ENCODE measurements at regions not wholly inside any gene's neighbourhood (a gene's known extent, or its start where the extent isn't known, plus 50 kb on each side); places are given as distances from the start of the nearest gene placed in this dataset.

GRCh38 chr10:21003240-21003822, 106.2 kb upstream of the NEBL start:
- Histone ChIP-seq H3K4me2 (ENCODE audit: insufficient read depth, low read length) (no peak overlapping the region), H3K27ac (ENCODE audit: low read length) (no peak overlapping the region), H3K36me3 (ENCODE audit: insufficient read depth, low read length) (no peaks in the 10 kb centered on the region), H3K9me3 (ENCODE audit: insufficient read depth, low read length, severe bottlenecking) (no peaks in the 10 kb centered on the region), H3K27me3 (ENCODE audit: insufficient read depth, low read length, poor library complexity) (no peaks in the 10 kb centered on the region), H4K20me1 (ENCODE audit: insufficient read depth, low read length) (no peaks in the 10 kb centered on the region), H3K4me1 (ENCODE audit: insufficient read depth, low read length) (no peaks in the 10 kb centered on the region), H3K9ac (ENCODE audit: low read depth, low read length) (no peak overlapping the region), H3K4me3 (ENCODE audit: low read depth in 1 of 2, low read length in 2 of 2) (no peak overlapping the region), H3K79me2 (ENCODE audit: insufficient read depth, low read length) (no peaks in the 10 kb centered on the region), H2AFZ (ENCODE audit: low read depth, low read length) (no peak overlapping the region)
- DNase-seq (no peak), ATAC-seq (ENCODE audit: insufficient read depth, low read depth) (no peak)
- TF ChIP-seq CTCF (IDR thresholded peaks at IDR 0.05; ENCODE audit: borderline replicate concordance, extremely low read depth, low read length, poor library complexity, severe bottlenecking) (no peak), EZH2 (IDR thresholded peaks at IDR 0.05; ENCODE audit: borderline replicate concordance, low read depth, low read length, severe bottlenecking) (no peak)

GRCh38 chr10:21002091-21002878, 105.2 kb upstream of the NEBL start:
- Histone ChIP-seq H3K4me1 (ENCODE audit: insufficient read depth, low read length) (no peaks in the 10 kb centered on the region), H4K20me1 (ENCODE audit: insufficient read depth, low read length) (no peaks in the 10 kb centered on the region), H3K27me3 (ENCODE audit: insufficient read depth, low read length, poor library complexity) (no peaks in the 10 kb centered on the region), H3K27ac (ENCODE audit: low read length) (no peak overlapping the region), H2AFZ (ENCODE audit: low read depth, low read length) (no peak overlapping the region), H3K4me2 (ENCODE audit: insufficient read depth, low read length) (no peak overlapping the region), H3K36me3 (ENCODE audit: insufficient read depth, low read length) (no peaks in the 10 kb centered on the region), H3K79me2 (ENCODE audit: insufficient read depth, low read length) (no peaks in the 10 kb centered on the region), H3K4me3 (ENCODE audit: low read depth in 1 of 2, low read length in 2 of 2) (no peak overlapping the region), H3K9me3 (ENCODE audit: insufficient read depth, low read length, severe bottlenecking) (no peaks in the 10 kb centered on the region), H3K9ac (ENCODE audit: low read depth, low read length) (no peak overlapping the region)
- no peak for TF ChIP-seq EZH2 (IDR thresholded peaks at IDR 0.05; ENCODE audit: borderline replicate concordance, low read depth, low read length, severe bottlenecking)
- DNase-seq (no peak), ATAC-seq (ENCODE audit: insufficient read depth, low read depth) (no peak)

- Histone ChIP-seq H3K9ac (ENCODE audit: low read depth, low read length) (no peak overlapping the region), H3K79me2 (ENCODE audit: insufficient read depth, low read length) (no peaks in the 10 kb centered on the region), H3K27me3 (ENCODE audit: insufficient read depth, low read length, poor library complexity) (no peaks in the 10 kb centered on the region), H3K9me3 (ENCODE audit: insufficient read depth, low read length, severe bottlenecking) (no peaks in the 10 kb centered on the region), H3K4me3 (ENCODE audit: low read depth in 1 of 2, low read length in 2 of 2) (no peak overlapping the region), H3K4me2 (ENCODE audit: insufficient read depth, low read length) (no peak overlapping the region), H3K4me1 (ENCODE audit: insufficient read depth, low read length) (no peaks in the 10 kb centered on the region), H3K36me3 (ENCODE audit: insufficient read depth, low read length) (no peaks in the 10 kb centered on the region), H3K27ac (ENCODE audit: low read length) (no peak overlapping the region), H4K20me1 (ENCODE audit: insufficient read depth, low read length) (no peaks in the 10 kb centered on the region), H2AFZ (ENCODE audit: low read depth, low read length) (no peak overlapping the region)
- ATAC-seq (ENCODE audit: insufficient read depth, low read depth): no peak
- TF ChIP-seq EZH2 (IDR thresholded peaks at IDR 0.05; ENCODE audit: borderline replicate concordance, low read depth, low read length, severe bottlenecking) (no peak), CTCF (IDR thresholded peaks at IDR 0.05; ENCODE audit: borderline replicate concordance, extremely low read depth, low read length, poor library complexity, severe bottlenecking) (no peak)
- DNase-seq: no peak
Observed at GRCh38 chr10:20999699-21000098, 102.6 kb upstream of the NEBL start.

GRCh38 chr10:20998036-20998435, 100.9 kb upstream of the NEBL start:
- DNase-seq: no peak
- Histone ChIP-seq H3K4me1 (ENCODE audit: insufficient read depth, low read length) (no peaks in the 10 kb centered on the region), H3K36me3 (ENCODE audit: insufficient read depth, low read length) (no peaks in the 10 kb centered on the region)

More at GRCh38 chr10:20998036-20998435, 100.9 kb upstream of the NEBL start:
- Histone ChIP-seq H3K4me3 (ENCODE audit: low read depth in 1 of 2, low read length in 2 of 2) (no peak overlapping the region), H3K79me2 (ENCODE audit: insufficient read depth, low read length) (no peaks in the 10 kb centered on the region), H3K27ac (ENCODE audit: low read length) (no peak overlapping the region), H3K27me3 (ENCODE audit: insufficient read depth, low read length, poor library complexity) (no peaks in the 10 kb centered on the region), H3K9ac (ENCODE audit: low read depth, low read length) (no peak overlapping the region), H3K4me2 (ENCODE audit: insufficient read depth, low read length) (no peak overlapping the region), H4K20me1 (ENCODE audit: insufficient read depth, low read length) (no peaks in the 10 kb centered on the region), H3K9me3 (ENCODE audit: insufficient read depth, low read length, severe bottlenecking) (no peaks in the 10 kb centered on the region), H2AFZ (ENCODE audit: low read depth, low read length) (no peak overlapping the region)
- ATAC-seq (ENCODE audit: insufficient read depth, low read depth): no peak
- TF ChIP-seq EZH2 (IDR thresholded peaks at IDR 0.05; ENCODE audit: borderline replicate concordance, low read depth, low read length, severe bottlenecking) (no peak), CTCF (IDR thresholded peaks at IDR 0.05; ENCODE audit: borderline replicate concordance, extremely low read depth, low read length, poor library complexity, severe bottlenecking) (no peak)

Measured in DND-41 (cell line).